Esophagus mucosa (tissue), 1 donor: ENCODE measurements at regions not wholly inside any gene's neighbourhood (a gene's known extent, or its start where the extent isn't known, plus 50 kb on each side); places are given as distances from the start of the nearest gene placed in this dataset.

Experiments
- ATAC-seq: fragments of 200-7000 bp; cut with Tn5 transposase; one replicate; pipeline ENCODE4 v1.9.1; 2020
- donor health status: DM: yes; HTN: yes; CAD: no.

- ATAC-seq = no peak
Observed at GRCh38 chr15:94924971-94925598, 693.7 kb downstream of the MCTP2 start.

GRCh38 chr15:94925680-94926079 is 694.3 kb downstream of the MCTP2 start:
- ATAC-seq = no peak

GRCh38 chr15:94927003-94927402 is 695.6 kb downstream of the MCTP2 start:
- no peak for ATAC-seq

GRCh38 chr15:94929282-94929681 is 697.9 kb downstream of the MCTP2 start:
- no peak for ATAC-seq

GRCh38 chr15:94930441-94930840 is 699.1 kb downstream of the MCTP2 start:
- ATAC-seq = no peak

GRCh38 chr15:94930960-94931359 is 699.6 kb downstream of the MCTP2 start:
- ATAC-seq = no peak

GRCh38 chr15:94934440-94934839 is 703.1 kb downstream of the MCTP2 start:
- ATAC-seq = no peak

GRCh38 chr15:94937242-94937641 is 705.9 kb downstream of the MCTP2 start:
- no peak for ATAC-seq

- ATAC-seq = no peak
Observed at GRCh38 chr15:94943888-94944287, 712.5 kb downstream of the MCTP2 start.

GRCh38 chr15:94951538-94951937 is 720.2 kb downstream of the MCTP2 start:
- ATAC-seq = no peak

- no peak for ATAC-seq
Observed at GRCh38 chr15:94963953-94964352, 732.6 kb downstream of the MCTP2 start.

- no peak for ATAC-seq
Observed at GRCh38 chr15:94965593-94965992, 734.2 kb downstream of the MCTP2 start.

- ATAC-seq = no peak
Observed at GRCh38 chr15:94968133-94968532, 736.8 kb downstream of the MCTP2 start.

GRCh38 chr15:94970096-94970495 is 738.7 kb downstream of the MCTP2 start:
- no peak for ATAC-seq

GRCh38 chr15:94970802-94971201 is 739.4 kb downstream of the MCTP2 start:
- ATAC-seq = no peak

GRCh38 chr15:94972314-94972713 is 741.0 kb downstream of the MCTP2 start:
- no peak for ATAC-seq

GRCh38 chr15:94987085-94987484 is 755.7 kb downstream of the MCTP2 start:
- ATAC-seq = no peak

- ATAC-seq = no peak
Observed at GRCh38 chr15:94991718-94992117, 760.4 kb downstream of the MCTP2 start.

- no peak for ATAC-seq
Observed at GRCh38 chr15:95009635-95010034, 778.3 kb downstream of the MCTP2 start.

- ATAC-seq = no peak
Observed at GRCh38 chr15:95013381-95013780, 782.0 kb downstream of the MCTP2 start.

- no peak for ATAC-seq
Observed at GRCh38 chr15:95016511-95017229, 785.3 kb downstream of the MCTP2 start.

GRCh38 chr15:95017666-95018328 is 786.4 kb downstream of the MCTP2 start:
- ATAC-seq = no peak

GRCh38 chr15:95018888-95019545 is 787.7 kb downstream of the MCTP2 start:
- no peak for ATAC-seq
